ENCODE measurements at regions not wholly inside any gene's neighbourhood (a gene's known extent, or its start where the extent isn't known, plus 50 kb on each side); places are given as distances from the start of the nearest gene placed in this dataset.

DNA sequence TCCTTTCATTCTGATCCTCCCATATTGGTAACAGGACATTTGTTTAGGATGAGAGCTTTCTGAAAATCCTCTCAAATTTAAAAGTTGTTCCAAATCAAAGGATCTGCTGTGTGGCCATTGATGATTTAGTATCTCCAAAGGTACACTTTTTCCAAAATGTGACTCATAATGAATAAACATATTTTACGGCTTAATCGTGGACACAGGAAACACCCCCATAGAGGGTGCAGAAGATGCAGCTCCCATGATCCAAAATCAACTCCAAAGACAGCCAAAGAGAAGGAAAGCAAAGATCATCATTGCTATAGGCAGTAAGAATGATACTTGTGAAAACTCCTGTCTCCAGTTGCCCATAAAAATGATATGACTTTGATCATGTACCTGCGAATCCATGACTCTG, 239.7 kb downstream of the PIK3R1 start:
- DNase-seq, result no peak

DNA sequence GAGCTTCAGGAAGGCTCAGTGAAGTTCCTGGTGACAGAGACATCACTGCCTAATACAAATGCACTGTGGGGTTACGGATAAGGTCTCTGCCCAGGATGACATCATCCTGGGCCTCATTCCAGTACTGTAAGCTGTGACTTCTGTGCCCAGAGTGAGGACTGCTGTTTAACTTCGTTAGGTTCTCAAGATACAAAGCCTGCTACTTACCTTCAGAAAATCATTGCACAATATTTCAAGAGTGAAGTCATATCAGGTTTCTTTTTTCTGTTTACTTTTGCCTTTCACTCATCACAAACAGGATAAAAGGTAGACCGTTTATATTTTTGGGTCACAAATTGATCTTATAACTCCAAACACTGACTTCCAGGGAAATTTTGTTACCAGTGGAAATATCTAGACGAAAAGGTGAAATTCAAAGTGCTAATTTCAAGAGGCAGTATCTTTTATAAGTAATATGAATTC, 241.2 kb downstream of the PIK3R1 start:
- DNase-seq, result no peak

DNA sequence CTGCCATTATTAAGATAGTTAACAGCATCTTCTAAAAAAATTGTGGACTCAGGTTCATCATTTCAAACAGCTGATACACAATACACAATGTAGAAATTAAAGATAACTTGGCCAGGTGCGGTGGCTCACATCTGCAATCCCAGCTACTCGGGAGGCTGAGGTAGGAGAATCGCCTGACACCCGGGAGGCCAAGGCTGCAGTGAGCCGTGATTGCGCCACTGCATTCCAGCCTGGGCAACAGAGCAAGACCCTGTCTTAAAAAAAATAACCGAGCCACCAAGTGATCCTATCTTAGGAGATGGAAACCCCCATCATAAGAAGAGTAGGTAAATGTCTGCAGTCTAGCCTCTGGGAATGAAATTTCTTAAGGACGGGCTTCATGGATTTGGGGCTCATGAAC, 241.7 kb downstream of the PIK3R1 start:
- no peak for DNase-seq

DNA sequence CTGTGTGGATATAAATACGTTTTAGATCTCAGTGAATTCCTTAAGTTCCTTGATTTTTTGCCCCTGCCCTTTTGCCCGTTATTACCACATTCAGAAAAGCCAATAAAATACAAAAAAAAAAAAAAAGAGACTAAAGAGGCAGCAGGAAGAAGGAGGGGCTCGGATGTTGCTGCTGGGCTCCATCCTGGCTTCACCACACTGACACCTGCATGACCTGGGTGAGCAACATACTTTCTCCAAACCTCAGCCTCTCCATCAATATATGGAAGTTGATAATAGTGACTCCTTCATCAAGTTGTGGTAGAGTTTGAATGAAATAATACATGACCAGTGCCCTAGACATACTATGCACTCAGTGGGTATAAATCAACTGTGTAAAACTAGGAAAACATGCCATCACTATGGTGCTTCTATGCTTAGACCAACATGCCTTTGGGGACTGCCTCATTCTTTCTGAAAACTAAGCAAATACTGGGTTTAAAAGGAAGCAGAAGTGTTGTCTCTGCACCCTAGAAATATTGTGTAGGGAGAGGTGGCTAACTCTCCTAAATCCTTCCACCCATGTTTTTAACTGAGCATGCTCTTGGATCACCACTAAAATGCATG, 243.0 kb downstream of the PIK3R1 start:
- no peak for DNase-seq

DNA sequence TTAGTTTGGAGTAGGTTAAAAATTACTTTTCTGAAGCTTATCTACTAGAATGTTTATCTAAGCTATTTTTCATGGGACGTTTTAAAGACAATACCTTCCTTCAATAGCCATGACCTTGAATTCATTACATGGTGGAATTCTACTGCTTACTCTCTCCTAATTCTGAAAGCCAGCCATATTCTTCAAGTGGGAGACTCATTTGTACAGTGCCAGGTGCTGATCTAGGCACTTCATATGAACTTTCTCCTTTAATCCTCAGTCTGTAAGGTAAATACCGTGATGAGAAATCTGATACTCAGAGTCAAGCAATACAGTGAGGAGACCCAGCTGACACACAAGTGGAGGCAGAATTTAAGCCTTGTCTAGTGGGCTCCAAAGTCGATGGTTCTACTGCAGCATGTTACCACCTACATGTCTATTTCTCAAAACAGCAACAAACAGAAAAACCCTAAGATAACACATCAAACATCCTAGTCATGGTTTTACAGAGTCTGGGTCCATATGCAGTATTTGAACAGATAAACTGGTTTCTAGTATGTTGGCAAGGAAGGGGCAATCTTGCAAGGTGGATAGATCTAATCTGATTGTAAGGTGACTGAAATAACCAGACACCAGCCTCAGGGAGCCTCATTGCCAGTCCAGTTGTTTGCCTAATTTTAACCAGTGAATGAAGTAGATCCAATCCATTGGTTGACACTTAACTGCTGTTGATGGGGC, 243.7 kb downstream of the PIK3R1 start:
- no peak for DNase-seq

DNA sequence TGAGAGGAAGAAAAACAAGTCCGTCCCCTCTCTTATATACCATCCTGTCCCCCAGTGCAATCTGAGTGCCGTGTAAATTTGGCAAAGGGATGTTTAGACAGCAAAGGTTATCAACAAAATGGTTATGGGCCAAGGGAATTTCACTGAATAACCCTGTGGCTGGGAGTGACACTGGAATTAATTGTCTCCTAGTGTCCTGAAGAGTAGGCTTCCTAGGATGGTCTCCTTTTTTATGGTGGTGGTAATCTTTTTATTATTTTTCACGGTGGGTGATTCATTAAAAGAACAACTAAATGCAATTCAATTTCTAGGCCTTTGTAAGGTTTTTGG, 244.2 kb downstream of the PIK3R1 start:
- DNase-seq, result no peak

DNA sequence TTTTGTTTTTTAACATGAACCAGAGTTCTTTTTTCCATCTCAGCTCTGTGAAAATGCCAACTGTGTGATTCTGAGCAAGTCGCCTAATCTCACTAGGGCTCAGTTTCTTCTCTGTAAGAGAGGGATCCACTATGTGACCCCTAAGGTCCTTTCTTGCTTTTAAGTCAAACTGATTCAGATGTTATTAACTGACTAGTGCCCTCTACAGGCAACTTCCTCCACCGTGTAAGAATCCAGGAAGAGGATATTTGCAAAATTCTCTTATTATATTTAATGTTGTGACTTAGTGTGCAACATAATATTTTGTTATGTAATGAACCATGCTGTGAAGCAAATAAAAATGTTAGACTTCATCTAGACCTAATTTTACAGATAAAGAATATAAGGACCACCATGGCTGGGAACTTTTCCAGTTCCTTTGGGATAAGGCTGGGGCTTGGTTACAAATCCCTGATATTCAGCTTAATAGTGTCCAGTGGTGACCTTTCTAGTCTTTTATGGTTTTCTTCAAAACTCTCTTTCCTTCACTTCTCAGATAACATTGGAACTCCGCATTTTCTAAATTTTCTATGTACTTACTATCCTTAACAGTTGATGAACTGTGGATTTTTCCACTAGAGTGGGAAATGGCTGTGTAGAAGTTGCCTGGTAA, 244.7 kb downstream of the PIK3R1 start:
- DNase-seq, result peak; percentile 73

DNA sequence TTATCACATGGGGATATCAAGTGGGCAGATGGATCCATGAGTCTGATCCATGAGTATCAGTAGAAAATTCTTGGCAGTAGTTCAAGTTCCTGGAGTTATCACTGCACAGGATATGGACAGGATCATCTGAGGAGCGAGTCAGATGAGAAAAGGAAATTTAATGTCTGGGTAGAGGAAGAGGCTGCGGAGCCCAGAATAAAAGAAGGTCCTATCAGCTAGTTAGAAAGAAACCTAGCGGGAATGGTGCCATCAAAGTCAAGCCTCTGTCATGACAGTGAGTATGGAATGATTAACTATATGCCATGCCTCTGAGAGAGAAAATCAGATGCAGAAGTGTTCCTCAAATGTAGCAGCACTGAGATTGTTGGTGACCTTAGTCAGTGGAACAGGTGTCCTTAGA, 248.1 kb downstream of the PIK3R1 start:
- no peak for DNase-seq

DNA sequence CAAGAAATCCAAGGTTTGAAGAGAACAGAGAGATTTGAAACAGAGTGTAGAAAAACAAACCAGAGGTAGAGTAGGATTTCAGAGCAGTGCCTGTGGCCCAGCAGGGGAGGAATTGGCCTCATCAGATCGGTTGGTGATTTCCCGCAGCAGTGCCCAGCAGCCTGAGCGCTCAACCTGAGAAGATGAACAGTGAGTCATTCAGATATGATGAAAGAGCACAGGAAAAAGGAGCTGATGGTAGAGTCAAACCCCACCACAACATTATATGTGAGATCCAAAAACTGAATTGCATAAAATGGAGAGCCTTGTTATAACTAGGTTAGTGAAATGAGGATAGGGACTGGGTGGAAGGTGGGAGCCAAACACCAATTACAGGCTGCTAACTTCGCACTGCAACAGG, 248.9 kb downstream of the PIK3R1 start:
- peak; percentile 2 for DNase-seq

DNA sequence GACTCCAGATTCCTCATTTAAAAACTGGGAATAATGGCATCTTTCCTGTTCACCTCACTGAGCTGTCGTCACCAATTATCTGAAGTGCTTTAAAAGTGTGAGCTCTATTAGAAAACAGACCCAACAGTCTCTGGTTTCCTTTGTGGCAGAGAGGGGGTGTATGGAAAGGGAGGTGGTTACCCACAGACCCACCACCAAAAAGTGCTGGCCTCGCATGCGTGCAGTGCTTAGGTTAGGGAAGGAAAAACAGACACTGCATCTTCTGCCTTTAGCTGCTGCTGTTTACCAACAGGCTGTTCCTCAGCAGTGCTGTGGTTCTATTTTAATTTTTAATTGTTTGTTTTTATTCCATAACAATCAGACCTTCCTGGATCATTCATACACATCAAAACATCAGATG, 249.6 kb downstream of the PIK3R1 start:
- DNase-seq, result no peak

DNA sequence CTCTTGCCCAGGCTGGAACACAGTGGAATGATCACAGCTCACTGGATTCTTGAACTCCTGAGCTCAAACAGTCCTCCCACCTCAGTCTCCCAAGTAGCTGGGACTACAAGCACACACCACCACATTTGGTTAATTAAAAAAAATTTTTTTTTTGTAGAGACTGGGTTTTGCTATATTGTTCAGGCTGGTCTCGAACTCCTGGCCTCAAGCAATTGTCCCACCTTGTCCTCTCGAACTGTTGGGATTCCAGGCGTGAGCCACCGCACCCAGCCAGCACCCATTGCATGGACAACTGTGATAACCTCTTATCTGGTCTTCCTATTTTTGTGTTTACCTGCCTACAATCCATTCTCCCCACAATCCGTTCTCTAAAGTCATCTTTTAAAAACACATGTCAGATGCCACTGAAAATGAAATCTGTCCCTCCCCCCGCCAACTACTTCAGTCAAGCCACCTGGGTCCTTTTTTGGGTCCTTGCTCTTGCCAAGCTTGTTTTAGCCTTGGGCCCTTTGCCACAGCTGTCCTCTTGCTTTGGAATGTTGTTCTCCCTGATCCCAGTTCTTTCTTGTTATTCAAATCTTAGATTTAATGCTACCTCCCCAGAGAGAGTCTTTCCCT, 250.5 kb downstream of the PIK3R1 start:
- DNase-seq, result no peak

DNA sequence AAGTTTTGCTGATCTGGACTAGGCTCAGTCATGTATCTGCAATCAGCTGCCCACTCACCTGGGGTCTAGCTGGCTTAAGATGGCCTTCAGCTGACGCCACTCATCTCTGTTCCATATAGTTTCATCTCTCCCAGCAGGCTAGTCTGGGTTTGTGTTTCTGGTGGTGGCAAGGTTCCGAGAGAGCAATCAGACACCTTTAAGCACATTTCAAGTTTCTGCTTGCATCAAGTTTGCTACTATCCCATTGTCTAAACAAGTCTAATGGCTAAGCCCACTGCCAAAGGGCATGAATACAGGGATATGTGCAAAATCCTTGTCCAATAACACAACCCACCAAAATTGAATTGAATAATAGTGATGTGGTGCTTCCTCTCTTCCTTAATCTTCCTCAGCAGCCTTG, 251.7 kb downstream of the PIK3R1 start:
- no peak for DNase-seq

DNA sequence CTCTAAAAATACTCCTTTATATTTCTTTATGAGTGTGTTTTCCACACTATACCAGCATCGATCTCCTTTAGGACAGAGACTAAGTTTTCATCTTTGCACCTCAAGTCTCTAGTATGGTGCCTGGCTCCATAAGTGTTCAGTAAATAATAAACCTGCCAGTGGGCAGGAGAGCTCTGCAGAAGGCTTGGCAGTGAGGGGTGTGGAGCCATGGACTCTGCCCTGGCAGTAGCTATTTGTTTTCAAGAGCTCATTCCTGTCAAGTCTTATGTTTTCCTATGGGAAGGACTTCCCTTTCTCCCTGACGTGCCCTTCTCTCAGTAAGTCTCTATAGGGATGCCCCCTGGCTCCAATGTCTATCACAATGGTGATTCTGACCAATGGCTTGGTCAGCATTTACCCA, 252.2 kb downstream of the PIK3R1 start:
- DNase-seq, result no peak

DNA sequence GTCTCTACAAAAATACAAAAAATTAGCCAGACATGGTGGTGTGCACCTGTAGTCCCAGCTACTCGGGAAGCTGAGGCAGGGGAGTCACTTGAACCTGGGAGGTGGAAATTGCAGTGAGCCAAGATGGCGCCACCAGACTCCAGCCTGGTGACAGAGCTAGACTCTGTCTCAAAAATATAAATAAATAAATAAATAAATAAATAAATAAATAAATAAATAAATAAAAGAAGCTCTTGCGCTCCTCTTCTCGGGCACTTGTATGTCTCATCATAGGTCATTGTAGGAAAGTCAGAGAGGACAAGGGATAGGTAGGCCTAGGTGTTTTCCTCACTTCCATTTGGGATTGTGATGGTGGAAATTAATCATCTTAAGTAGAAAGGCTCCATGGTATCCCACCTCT, 252.8 kb downstream of the PIK3R1 start:
- DNase-seq, result no peak

DNA sequence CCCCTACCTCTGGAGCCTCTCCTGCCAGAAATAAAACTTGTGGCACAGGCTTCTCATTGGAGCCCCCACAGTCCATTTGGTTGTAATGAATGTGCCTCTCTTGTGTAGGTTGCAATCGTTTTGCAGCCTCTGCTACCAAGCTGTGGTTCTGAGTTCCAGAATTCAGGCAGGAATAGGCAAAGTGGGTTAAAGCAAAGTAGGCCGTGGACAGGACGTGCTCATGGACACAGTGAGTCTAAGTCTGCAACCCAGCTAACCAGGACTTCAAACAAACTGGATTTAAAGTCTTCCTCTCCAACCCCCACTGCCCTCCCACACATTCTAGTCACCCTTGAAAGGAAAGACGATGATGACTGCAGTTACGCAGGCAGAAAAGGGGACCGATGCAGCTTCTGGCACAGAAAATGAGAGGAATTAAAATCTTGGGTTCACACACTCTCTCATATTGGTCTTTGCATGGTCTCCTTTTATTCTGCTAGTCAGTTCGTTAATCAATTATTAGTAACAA, 260.0 kb downstream of the PIK3R1 start:
- no peak for DNase-seq

DNA sequence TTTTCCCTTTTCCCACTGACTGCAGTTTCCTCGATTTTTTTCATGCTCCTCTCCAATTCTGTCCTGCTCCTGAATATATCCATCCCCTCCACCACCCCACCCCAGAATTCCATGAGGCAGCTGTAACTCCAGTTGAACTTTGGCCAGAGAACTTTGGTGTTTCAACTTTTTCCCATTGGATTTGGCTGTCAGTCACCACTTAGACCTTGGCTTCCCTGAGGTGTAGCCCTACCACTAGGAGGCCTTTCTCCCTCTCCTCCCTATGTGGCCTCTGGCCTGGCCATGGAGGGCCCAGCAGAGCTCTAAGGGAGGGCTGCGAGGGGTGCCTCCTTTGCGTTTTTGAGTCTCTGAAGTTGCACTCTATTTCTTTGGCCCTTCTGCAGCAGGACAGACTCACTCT, 261.3 kb downstream of the PIK3R1 start:
- DNase-seq, result no peak

DNA sequence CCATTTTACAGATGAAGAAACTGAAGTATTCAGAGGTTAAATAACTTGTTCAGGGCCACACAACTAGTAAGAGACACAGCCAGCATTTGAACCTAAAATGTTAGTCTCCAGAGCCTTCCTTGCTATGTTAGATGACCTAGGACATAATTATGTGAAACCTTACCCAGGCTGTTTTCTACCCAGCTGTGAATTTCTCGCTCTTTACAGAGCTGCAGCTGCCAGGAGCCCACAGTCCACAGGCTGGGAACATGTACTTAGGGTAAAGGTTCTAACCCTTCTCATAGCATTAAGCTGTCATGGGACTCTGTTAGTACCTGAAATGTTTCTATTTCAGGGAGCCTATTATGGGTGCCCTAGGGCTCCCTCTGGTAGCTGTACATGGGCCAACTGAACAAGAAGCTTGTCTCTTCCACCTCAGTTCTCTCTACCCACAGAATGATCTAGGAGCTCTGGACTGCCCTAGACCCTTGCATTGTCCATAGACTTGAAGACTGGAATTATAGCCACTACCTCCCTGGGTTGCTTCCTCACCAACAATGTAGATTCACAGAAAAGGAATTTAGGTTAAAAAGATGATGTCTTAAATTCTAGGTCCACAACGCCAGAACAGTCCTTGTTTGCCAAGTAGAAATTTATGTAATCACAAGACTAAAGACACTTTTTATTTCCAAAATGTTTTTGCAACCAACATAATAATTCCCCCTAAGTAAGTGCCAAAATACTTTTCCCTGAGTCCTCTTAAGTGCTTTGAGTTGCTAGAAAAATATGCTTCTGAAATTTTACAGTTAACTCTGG, 262.9 kb downstream of the PIK3R1 start:
- DNase-seq, result no peak

DNA sequence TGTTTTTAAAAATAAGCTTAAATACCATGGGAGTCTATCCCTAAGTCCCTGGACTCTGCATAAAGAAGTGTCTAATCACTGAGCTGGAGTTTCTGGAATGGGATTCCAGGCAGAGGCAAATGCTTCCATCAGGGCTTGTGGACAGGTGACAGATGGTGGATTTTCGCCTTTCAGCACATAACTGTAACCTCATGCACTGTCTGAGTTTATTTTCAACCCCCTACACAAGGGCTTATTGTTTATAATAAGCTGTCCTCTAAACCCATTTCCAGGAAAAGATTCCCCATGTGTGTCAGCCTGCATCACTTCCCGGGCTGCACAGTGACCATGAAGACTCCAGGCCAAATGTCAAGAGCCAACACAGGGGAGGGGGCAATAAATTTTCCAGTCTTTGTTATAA, 264.0 kb downstream of the PIK3R1 start:
- DNase-seq, result no peak

DNA sequence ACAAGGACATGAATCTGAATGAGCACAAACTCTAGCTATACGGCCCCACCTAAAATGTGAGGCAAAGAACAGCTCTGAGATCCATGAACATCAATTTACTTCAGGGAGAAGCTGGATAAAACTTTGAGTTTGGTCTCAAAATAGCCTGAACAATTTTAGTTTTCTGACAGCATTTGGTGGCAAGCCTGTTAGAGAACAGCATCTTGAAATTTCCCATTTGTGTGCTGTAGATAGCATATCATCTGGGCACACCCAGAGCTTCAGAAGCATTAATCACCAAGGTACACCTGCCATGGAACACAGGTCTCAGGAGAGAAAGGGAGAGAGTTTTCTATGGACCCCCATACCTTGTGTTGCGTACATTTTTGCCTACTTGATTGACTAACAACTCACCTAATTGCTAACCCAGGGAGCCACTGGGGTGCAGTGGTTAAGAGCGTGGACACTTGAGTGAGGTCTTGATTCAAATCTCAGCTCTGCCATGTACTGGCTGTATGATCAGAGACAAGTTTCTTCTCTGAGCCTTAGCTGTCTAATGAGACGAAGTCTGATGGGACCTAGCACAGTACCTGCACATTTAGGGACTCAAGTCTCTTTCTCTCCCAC, 264.9 kb downstream of the PIK3R1 start:
- DNase-seq, result no peak

DNA sequence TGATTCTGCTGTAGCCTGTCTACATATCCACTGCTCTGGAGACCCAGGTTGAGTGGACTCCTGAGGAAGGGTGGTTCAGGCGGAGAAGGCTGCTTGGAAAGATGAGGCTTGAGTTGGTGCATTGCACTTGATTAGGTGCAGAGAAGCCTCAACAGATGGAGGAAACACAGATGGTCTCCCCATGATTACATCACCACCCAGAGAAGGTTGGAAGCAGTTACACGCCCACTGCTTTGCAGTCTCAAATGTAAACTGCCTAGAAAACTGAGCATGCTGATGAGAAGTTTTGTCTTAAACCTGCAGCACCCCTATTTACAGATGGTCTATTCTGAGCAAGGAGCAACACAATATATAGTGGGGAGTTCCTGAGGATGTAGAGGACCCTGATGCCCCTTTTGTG, 266.6 kb downstream of the PIK3R1 start:
- DNase-seq, result no peak

DNA sequence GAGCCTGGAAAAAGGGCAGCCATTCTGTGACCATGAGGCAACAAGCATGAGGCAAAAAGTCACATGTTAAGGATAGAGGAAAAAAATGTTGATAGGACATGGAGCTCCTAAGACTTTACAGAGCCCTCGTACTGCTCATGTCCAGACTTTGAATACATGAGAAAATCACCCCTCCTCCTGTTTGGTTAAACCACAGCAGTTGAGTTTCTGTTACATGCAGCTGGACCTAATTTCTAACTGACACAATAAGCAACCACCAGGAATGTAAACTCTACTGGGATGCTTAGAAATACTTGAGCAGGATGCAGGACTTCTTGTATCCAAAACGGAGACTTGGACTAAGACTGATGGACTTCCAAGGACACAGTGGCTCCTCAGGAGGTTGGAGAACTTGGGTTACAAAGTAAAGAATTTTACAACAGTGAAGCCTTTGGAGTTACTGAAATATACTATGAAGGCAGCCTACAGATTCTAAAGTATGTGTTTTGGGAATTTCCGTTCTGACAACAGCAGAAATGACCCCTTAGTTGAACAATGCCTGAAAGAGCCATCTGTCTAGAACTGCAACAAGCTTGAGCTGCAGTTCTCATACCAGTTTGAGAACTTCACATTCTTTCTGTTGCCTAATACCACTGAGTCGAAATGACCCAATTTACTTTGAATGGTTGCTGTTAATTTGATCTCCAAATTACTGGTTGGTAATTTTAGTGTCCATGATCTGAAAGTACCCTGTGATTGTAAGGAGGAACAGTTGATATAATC, 268.9 kb downstream of the PIK3R1 start:
- peak; percentile 31 for DNase-seq

DNA sequence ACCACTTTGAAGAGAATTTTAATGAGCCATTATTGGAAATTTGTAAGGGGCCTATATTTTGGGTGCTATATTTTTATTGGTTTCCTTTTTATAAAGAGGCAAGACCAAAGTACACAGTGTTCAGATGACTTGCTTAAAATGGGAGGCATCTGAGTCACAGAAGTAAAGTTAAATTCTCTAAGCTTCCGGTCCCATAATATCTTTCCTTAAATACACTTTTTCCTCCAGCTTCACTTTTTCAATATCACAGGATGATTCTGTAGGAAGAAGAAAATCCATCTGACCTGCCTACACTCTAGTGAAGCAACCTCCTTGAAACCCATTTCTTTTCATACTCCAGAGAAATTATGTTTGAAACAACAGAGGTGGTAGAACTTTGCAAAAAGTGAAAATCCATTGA, 274.0 kb downstream of the PIK3R1 start:
- DNase-seq, result no peak
